Activated CD4-positive, alpha-beta T cell treated with anti-CD3 and anti-CD28 coated beads for 4 hours (primary cell): ENCODE measurements at regions not wholly inside any gene's neighbourhood (a gene's known extent, or its start where the extent isn't known, plus 50 kb on each side); places are given as distances from the start of the nearest gene placed in this dataset.
"Not testable (repeated sequence)": the region's sequence is repeated elsewhere in the genome, so short reads cannot be mapped to it uniquely, and the experiment has no call there.

Experiments used
- DNase-seq, 2 donors: peaks; one replicate each; pipeline ENCODE4 v3.0.0-alpha.2; 2020

DNA sequence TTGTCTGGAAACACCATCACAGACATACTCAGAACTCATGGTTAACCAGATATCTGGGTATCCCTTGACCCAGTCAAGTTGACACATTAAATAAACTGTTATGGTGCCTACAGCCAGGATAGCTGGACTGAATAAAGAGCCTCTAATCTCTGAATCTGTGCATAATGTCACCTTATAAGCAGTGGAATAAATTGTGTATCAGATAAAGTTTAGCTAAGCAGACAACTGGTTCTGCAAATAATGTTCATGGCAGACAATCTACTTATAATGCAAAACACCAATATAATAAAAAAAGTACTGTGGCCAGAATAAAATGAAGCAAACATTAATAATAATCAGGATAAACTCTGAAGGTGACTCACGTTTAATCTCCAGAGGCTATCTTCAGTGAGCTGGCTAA lies 628.5 kb upstream of the FAT3 start:
- no peak for DNase-seq

DNA sequence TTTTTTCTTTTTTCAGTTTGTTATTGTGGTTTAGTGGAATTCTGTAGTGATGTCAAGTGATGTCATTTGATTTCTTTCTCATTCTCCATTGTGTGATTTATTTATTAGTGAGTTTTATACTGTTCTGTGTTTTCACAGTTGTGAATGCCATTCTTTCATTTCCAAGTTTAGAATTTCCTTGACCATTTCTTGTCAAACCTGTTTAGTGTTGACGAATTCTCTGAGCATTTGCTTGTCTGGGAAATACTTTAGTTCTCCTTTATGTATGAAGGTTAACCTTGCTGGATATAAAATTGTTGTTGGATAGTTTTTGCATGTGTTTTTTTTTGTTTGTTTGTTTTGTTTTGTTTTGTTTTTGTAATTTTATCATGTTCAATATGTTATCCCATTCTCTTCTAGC lies 633.6 kb upstream of the FAT3 start:
- no peak for DNase-seq

DNA sequence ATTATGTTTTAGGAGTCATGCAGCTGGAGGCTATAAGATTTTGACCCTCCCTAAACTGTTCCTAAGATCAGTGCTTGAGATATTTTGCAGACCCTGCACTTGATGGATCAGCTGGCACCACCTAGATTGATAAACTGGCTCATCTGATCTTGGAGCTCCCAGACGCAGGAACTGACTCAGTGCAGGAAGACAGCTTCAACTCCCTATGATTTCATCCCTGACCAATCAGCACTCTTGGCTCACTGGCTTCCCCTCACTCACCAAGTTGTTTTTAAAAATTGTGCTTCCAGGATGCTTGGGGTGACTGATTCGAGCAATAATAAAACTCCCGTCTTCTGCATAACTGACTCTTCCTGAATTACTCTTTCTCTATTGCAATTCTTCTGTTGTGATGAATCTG lies 637.5 kb upstream of the FAT3 start:
- DNase-seq: no peak

DNA sequence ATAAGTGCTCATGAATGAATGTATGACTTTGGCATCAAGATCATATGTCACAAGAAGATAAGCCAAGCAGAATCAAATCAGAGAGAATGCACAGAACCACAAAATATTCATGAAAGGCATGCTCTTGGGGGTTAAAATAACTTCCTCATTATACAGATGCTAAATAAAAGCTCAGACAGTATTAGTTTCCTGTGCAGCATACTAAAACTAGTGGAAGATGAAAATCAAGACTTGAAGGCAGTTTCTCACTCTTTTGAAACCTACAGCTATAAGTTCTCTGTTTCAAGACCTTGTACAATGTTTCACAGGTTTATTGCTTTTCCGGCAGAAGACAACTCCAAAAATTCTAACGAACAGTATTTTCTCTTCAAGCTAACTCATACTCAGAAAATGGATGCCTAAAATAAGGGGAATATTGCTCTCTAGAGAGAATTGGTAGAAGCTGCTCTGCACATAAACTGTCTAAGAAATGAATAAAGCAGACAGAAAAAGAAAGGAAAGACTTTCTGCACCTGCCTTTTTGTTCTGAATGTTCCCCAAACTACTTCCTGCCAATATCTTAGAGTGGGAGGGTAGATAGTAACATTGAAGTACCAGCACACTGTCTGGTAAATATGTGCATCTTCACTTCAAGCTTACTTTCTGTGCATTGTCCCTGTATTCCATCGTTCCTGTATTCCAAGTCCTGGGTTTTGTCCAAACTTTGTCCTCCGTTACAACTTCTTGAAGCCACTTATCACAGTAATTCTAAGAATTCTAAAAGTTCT lies 639.4 kb upstream of the FAT3 start:
- DNase-seq: no peak

DNA sequence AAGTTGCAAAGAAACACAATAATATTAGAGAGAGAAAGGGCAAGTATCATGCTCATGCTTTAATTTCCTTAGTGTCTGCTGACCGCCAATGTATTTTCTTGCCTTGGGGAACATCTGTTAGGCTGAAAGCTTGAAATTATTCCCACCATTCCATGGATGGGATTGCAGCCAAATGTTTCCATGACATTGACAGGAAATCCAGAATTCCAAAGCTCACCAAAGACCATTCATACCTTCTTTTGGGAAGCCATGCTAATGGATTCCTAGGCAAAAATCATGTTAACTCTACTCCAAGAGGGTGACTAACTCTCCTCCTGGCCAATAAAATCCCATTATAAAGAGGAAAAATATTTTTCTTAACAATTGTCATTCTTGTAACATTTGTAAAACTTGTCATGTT lies 661.4 kb upstream of the FAT3 start:
- no peak for DNase-seq

DNA sequence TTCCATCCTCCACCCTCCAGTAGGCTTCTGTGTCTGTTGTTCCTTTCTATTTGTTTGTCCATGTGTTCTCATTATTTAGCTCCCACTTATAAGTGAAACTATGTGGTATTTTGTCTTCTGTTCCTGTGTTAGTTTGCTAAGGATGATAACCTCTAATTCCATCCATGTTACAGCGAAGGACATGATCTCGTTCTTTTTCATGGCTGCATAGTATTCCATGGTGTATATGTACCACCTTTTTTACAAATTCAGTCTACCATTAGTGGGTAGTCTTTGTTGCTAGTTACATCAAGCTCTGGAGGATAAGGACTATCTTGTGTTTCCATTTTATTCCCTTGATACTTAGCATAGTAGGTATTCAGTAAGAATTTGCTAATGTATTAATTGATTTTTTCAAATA lies 664.2 kb upstream of the FAT3 start:
- no peak for DNase-seq

DNA sequence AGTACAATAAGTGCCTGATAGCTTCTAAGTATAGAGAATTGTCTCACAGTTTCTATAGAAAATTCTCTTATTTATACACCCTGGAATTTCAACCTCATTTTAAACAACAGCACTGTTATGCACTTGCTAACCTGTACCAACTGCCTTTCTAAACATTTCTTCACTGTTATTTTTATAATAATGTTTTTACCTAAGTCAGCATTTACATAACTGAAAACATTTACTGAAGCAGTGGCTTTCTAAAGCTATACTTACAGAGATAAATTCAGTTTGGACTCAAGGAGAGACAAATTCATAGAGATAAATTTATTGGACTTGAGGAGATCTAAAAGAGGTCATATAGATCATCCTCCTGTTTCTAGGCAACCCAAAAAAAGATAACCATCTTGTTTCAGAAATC lies 686.6 kb upstream of the FAT3 start:
- DNase-seq: no peak

DNA sequence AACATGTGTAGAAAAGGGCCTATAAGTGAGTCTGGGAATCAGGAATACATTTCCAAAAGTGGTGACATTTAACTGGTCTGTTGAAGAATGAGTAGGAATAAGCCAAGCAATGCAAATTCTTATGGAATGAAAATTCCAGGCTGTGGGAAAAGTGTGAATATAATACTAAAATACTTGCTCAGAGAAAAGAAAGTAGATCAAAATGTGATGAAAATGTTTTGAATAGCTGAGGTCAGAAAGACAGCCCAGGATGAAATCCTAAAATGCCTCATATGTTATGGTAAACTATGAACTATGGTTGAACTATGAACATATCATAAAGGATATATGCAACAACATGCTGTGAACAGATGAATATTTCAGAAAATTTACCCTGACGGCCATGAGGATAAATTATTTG lies 688.3 kb upstream of the FAT3 start:
- no peak for DNase-seq

DNA sequence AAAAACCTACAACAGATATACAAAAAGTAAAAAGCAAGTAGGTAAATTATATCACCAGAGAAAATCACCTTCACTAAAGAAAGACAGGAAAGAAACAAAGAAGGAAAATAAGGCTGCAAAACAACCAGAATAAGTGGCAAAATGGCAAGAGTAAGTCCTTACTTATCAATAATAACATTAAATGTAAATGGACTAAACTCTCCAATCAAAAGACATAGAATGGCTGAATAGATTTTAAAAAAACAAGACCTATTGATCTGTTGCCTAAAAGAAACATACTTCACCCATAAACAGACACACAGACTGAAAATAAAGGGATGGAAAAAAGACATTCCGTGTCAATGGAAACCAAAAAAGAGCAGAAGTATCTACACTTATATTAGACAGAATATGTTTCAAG lies 695.7 kb upstream of the FAT3 start:
- DNase-seq: no peak

DNA sequence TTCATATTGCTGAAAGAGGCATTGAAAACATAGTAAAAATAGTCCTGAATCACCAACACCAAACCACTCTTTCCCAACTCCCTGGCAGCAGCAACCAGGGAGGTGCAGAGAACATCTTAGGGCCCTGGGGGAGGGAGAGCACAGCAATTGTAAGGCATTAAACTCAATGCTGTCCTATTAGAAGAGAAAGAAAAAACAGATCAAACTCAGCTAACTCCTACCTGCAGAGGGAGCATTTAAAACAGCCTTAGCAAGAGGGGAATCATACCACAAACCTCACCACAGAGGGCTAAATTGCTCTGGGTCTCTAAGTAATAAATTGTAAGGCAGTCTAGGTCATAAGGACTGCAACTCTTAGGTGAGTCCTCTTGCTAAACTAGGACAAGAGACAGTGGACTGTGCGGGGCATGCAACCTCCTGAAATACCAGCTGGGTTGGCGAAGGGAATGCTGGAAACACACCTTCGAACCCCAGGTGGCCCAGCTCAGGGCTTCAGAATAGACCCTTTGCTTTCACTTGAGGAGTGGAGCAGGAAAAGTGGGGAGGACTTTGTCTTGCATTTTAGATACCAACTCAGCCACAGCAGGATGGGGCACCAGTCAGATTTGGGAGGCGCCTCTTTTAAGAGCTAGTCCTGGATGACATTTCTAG lies 697.1 kb upstream of the FAT3 start:
- DNase-seq: no peak

DNA sequence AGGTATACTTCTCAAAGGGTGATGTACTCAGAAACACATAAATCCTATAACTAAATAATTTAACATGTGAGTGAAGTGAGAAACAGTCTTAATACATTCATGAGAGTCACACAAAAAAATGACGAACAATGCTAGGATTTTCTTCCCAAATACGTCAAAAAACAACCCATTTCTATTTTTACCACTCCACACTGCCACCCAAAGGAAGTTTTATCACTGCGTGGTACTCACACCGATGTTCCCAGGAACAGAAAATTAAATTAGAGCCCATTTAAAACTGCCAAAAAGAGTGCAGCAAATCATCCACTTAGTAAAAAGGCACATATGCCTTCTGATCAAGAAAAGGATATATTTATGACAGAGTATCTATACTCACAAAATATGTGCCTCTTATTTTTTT lies 710.9 kb upstream of the FAT3 start:
- no peak for DNase-seq

DNA sequence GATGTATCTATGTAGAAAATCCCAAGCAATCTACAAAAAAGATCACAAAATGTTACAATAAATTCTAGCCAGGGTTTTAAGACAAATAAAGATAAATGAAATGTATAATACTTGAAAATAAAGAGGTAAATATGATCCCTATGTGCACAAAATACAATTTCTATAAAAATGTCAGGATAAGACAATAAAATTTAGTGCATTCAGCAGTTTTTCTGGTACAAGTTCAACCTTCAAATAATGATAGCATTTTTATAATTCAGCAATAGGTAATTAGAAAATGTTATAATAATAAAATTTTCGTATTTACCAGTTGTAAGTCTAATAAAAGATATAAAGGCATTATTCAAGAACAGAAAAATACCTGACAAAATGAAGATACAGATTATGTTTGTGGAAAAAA lies 726.8 kb upstream of the FAT3 start:
- DNase-seq: no peak

DNA sequence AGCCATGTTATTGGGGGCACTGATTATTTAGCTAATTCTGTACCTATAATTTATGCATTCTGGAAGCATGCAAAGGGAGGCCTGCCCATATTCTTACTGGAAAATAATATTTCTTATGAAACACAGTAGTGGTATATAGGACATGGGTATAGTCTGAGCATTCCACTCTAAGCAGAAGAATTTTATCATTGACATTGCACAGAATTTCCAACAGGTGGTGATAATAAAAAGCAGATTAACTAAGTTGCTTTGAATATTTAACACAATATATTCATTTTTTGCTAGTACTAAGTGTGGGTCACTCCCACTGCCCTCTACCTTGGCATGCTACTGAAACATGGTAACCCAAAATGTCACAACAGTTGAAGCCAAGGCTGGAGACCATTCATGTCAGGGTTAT lies 728.8 kb upstream of the FAT3 start:
- no peak for DNase-seq

DNA sequence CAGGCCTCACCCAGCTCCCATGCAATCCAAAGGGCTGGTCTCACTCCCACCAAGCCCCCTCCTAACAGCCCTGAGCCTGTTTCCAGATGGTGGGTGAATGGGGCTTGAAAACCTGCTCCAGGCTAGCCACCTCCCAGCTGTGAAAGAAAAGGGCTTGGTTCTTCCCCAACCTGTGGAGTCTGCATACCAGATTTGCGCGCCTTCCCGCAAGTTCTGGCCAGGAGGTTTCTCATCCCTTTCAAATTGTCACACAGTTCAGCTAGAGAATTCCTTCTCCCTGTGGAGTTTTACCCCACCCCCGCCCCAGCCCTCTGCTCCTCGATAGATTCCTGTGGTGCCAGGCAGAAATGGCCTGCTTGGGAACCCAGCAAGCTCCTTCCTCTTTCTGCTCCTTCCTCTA lies 734.6 kb upstream of the FAT3 start:
- DNase-seq: no peak

DNA sequence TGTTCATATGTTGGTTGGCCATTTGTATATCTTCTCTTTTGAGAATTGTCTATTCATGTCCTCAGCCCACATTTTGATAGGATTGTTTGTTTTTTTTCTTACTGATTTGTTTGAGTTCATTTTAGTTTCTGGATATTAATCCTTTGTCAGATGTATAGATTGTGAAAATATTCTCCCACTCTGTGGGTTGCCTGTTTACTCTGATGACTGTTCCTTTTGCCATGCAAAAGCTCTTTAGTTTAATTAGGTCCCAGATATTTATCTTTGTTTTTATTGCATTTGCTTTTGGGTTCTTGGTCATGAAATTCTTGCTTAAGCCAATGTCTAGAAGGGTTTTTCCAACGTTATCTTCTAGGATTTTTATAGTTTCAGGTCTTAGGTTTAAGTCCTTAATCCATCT lies 740.7 kb upstream of the FAT3 start:
- DNase-seq: not testable (repeated sequence)

DNA sequence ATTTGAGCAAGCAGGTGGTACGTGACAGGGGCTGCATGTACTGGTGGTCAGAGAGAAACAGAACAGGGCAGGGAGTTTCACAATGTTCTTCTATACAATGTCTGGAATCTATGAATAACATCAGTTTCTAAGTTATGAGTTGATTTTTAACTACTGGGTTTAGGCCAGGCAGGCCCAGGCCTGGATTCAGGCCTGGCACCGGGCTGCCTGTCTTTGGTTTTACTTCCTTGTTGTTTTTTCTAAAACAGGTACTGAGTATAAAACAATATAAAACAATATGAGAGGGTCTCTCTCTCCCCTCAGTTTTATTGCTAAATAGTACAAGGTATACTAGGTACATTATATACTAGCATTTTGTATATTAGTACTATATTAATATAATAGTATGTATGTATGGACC lies 742.7 kb upstream of the FAT3 start:
- DNase-seq: not testable (repeated sequence)

DNA sequence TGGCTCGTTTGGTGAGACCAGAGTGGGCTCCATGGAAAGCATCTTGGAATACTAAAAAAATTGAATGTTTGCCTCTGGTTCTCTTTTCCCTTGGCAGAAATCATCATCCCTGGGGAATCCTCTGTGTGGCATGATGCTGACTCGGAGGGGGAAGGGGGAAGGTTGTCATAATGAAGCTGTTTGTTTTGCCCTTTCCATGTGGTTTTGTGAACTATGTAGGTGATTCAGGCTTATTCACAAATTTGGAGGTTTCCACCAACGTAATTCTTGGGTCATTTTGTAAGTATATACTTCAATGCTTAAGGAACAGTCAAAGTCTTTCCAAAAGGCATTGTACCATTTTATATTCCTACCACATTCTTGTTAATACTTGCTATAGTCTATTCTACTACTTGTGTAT lies 754.0 kb upstream of the FAT3 start:
- DNase-seq: no peak

DNA sequence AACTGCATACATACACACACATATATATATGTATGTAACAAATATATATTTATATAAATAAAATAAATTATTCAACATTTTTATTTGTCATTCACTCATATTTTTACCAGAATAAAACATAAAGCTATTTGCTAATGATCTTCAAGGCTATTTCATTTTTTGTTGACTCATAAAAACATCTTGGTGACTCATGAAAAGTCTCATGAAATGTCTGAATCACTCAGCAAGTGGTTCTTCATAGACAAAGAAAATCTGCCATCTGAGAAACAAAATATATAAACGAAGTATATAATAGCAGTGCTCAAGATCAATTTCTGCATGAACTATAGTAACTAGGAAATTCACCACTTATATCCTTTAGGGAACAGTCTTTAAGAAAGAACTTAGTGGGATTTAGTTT lies 764.8 kb upstream of the FAT3 start:
- DNase-seq: no peak

DNA sequence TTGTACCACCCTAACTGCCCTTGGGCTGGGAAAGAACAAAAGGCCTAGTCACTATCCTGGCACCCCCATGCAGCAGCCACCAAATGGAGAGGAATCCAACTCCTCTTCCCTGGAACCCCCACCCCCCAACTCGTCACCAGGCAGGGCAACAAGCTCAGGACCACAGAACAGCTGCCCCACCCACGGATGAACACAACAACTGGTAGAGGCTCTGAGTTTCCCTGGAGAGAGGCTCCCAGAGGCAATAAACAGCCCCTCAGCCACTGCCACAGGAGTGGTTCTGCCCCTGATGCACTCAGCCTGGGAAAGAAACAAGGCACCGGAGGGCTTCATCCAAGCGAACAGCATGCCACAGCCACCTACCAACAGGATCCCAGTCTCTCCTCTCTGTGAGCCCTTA lies 778.4 kb upstream of the FAT3 start:
- DNase-seq: no peak

DNA sequence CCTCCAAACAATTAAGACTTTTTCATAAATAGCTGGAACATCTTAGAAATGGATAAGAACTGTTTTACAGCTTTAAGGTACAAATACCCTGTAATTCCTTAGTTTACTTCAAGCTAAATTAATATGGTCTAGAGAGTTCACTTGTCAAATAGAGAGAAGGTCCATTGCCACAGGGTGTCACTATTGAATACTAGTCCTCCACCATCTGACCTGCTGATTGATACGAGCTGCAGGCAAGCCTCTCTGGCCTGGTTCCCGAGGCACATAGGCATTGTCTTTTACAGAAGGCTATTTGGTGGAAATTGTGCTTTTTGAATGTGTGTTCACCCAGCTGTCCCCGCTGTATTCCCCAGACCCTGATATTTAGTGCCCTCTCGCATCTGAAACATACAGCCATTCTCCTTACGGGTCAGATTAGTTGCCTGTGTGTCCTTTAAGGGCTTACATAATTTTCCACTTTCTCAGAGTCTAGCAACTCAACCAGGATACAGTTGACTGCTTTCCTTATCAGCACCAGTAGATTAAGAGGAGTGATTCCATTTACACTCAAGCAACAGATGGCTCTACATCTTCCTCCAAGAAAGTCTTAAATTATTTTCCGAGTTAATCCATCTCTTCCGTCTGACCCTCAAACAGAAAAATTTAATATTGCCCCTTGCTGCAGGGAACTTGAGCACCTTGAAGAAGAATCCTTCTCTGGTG lies 788.8 kb upstream of the FAT3 start:
- no peak for DNase-seq

DNA sequence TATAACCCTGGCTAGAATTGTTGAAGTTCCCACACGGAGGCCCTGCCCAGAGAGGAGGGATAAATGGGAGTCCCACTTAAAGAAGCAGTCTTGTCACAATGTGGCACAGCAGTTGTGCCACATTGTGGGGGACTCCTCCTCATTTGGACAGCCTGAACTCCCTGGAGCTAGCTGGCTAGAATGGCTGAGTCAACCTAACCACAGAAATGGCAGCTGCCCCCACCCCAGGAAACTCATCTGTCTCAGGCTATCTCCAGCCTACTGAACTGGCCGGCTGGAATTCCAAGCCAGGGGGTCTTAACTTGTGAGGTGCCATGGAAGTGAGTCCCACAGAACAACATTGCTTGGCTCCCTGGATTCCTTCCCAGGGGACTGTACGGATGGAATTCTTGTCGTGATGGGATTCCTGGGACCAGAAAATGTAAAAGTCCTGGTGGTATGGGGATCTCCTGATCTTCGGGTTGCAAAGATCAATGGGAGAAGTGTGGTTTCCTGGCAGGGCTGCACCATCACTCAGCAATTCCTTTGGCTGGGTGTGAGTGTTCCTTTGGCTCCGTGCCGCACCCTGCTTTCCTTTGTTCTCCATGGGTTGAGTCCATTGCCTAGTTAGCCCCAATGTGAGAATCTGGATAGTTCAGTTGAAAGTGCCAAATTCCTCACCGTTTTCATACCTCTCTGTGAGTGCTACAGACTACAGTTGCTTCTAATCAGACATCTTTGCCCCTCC lies 791.2 kb upstream of the FAT3 start:
- DNase-seq: no peak

DNA sequence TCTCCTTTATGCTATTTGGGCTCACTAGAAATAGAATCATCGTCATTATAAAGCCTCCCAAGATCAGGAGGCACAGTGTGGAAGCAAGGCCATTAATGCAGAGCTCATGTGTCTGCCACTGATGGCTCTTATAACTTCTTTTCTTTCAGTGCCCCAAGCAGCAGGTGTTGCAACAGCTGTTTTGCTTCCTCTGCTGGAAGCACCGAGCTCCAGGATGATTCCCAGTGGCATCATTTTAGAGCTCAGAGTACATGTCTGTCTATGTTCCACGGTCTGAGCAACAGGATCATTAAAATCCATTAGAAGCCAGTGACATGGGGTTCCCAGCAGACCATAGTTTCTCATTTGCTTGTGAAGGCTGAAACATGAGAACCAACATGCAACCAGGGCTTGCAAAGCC lies 803.0 kb upstream of the FAT3 start:
- no peak for DNase-seq

DNA sequence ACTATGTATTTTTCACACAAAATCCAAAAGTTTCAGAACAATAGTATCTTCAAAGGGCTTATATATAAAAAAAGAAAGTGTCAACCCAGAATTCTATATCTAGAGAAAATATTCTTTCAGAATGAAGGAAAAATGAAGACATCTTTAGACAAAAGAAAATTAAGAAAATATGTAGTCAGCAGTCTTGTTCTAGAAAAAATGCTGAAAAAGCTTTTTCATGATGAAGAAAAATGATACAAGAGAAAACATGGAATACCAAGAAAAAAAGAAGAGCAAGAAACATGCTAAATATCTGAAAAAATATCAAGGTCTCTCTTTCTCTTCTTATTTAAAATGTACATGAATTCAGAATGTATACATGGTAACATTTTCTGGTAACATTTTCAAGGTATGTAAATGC lies 816.8 kb upstream of the FAT3 start:
- DNase-seq: no peak

DNA sequence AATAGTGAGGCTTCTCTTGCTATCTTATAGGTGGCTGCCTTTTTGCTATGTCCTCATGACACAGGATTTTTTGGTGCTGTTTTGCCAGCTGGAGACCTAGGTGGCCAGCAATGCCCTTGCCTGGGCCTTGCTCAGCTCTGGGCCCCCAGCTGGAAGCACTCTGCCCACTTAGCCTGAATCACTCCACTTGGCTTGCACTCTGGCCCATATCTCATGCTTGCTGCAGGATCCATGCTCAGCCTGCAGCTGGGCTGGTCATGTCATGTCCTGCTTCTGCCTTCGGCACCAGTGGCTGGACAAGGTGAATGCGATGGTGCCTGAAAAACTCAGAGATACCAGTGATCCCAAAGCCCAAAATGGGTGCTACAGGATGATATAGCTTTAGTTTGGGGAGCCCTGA lies 818.6 kb upstream of the FAT3 start:
- no peak for DNase-seq
